Stimulated activated naive CD8-positive, alpha-beta T cell treated with anti-CD3 and anti-CD28 coated beads, Interleukin-15, Interleukin-2, amounts not matched to agents 100 U/mL and 50 U/mL, for 24 hours (primary cell): ENCODE measurements at regions not wholly inside any gene's neighbourhood (a gene's known extent, or its start where the extent isn't known, plus 50 kb on each side); places are given as distances from the start of the nearest gene placed in this dataset.
"Not testable (repeated sequence)": the region's sequence is repeated elsewhere in the genome, so short reads cannot be mapped to it uniquely, and the experiment has no call there.

ENCODE experiments used
- ATAC-seq: fragments of 150-1000 bp; cut with Tn5 transposase; one replicate; pipeline ENCODE4 v1.10.0; 2021
- DNase-seq: peaks from one replicate; pipeline ENCODE4 v3.0.0; 2021

GRCh38 chr14:105692110-105692685 lies 165.8 kb downstream of the TMEM121 start:
- ATAC-seq: peak; percentile 19
- DNase-seq: not testable (repeated sequence)

- no peak for ATAC-seq
- DNase-seq: no peak
These were observed 168.6 kb downstream of the TMEM121 start for GRCh38 chr14:105694961-105695360.

- not testable (repeated sequence) for DNase-seq
- peak; percentile 11 for ATAC-seq
These were observed 170.0 kb downstream of the TMEM121 start for GRCh38 chr14:105696388-105696787.

GRCh38 chr14:105697414-105697813 lies 171.0 kb downstream of the TMEM121 start:
- DNase-seq, ATAC-seq: not testable (repeated sequence)

- ATAC-seq, DNase-seq: not testable (repeated sequence)
These were observed 171.6 kb downstream of the TMEM121 start for GRCh38 chr14:105697955-105698354.

GRCh38 chr14:105698940-105699556 lies 172.7 kb downstream of the TMEM121 start:
- ATAC-seq: peak; percentile 24
- DNase-seq: not testable (repeated sequence)

- DNase-seq, ATAC-seq: not testable (repeated sequence)
These were observed 173.3 kb downstream of the TMEM121 start for GRCh38 chr14:105699706-105700105.

GRCh38 chr14:105700146-105700545 lies 173.8 kb downstream of the TMEM121 start:
- ATAC-seq, DNase-seq: not testable (repeated sequence)

- ATAC-seq (no peak), DNase-seq (no peak)
These were observed 174.4 kb downstream of the TMEM121 start for GRCh38 chr14:105700622-105701288.

- ATAC-seq: no peak
- DNase-seq: no peak
These were observed 175.3 kb downstream of the TMEM121 start for GRCh38 chr14:105701456-105702274.

GRCh38 chr14:105702275-105702817 lies 176.0 kb downstream of the TMEM121 start:
- no peak for DNase-seq
- ATAC-seq: no peak

- DNase-seq, ATAC-seq: not testable (repeated sequence)
These were observed 176.8 kb downstream of the TMEM121 start for GRCh38 chr14:105703044-105703665.

GRCh38 chr14:105704091-105704490 lies 177.7 kb downstream of the TMEM121 start:
- not testable (repeated sequence) for ATAC-seq, DNase-seq

GRCh38 chr14:105704492-105704891 lies 178.1 kb downstream of the TMEM121 start:
- not testable (repeated sequence) for DNase-seq, ATAC-seq

GRCh38 chr14:105705512-105705861 lies 179.1 kb downstream of the TMEM121 start:
- not testable (repeated sequence) for ATAC-seq, DNase-seq

GRCh38 chr14:105705862-105706700 lies 179.7 kb downstream of the TMEM121 start:
- ATAC-seq: peak; percentile 16
- DNase-seq: not testable (repeated sequence)

- ATAC-seq: peak; percentile 2
- not testable (repeated sequence) for DNase-seq
These were observed 180.3 kb downstream of the TMEM121 start for GRCh38 chr14:105706701-105707019.

GRCh38 chr14:105707099-105707498 lies 180.7 kb downstream of the TMEM121 start:
- not testable (repeated sequence) for DNase-seq, ATAC-seq

GRCh38 chr14:105707723-105708151 lies 181.4 kb downstream of the TMEM121 start:
- not testable (repeated sequence) for DNase-seq

More at GRCh38 chr14:105707723-105708151, 181.4 kb downstream of the TMEM121 start:
- ATAC-seq: not testable (repeated sequence)
